ENCODE measurements at regions not wholly inside any gene's neighbourhood (a gene's known extent, or its start where the extent isn't known, plus 50 kb on each side); places are given as distances from the start of the nearest gene placed in this dataset.

DNA sequence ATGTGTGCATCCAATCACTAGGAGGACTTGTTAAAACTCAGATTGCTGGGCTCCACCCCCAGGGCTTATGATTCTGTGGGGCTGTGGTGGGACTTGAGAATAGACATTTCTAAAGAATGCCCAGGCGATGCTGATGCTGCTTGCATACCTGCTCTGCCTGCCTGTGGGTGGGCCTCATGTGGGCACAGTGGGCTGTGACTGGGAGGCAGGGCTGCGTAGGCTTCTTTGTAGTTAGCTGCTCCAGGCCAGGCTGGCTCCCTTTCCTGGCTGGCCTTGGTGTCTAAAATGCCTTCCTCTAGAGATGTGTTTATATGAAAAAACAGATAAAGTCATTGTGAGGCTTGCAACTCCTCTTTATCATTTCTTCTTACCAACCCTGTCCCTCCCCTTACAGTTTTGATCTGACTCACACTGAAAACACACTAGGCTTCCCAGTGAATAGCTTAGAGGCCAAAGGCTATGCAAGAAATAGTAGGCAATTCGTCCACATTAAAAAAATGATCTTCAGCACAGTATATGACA is 495.5 kb upstream of the MAP3K7 start:
- TF ChIP-seq RCOR1 (conservative IDR thresholded peaks at IDR 0.05; ENCODE audit: low read depth, low read length) (no peak), JUNB (IDR thresholded peaks at IDR 0.05) (no peak), TCF3 (IDR thresholded peaks at IDR 0.05; ENCODE audit: borderline replicate concordance, insufficient read depth, low read depth, low read length) (no peak), POLR2AphosphoS5 (IDR thresholded peaks at IDR 0.05; ENCODE audit: low read length) (no peak), BHLHE40 (IDR thresholded peaks at IDR 0.05; ENCODE audit: borderline replicate concordance in 1 of 2, low read depth in 2 of 2, low read length in 1 of 2) (no peak), EP300 (IDR thresholded peaks at IDR 0.05; ENCODE audit: borderline replicate concordance in 1 of 2, control insufficient read depth in 1 of 2, low read depth in 2 of 2, low read length in 2 of 2) (no peak), NR2C2 (IDR thresholded peaks at IDR 0.05; ENCODE audit: borderline replicate concordance, control insufficient read depth, insufficient read length, low read depth) (no peak), MEF2A (IDR thresholded peaks at IDR 0.05; ENCODE audit: insufficient read depth, low read depth, low read length) (no peak), SMC3 (IDR thresholded peaks at IDR 0.05; ENCODE audit: borderline replicate concordance, low read length) (no peak)

Measured in GM12878 (cell line).